Left lung (tissue), 4 donors: ENCODE measurements at regions not wholly inside any gene's neighbourhood (a gene's known extent, or its start where the extent isn't known, plus 50 kb on each side); places are given as distances from the start of the nearest gene placed in this dataset.

Source experiments
- ATAC-seq: fragments of 200-7000 bp; cut with Tn5 transposase; one replicate; pipeline ENCODE4 v1.9.1; 2020; ENCODE audit warnings: moderate library complexity
- DNase-seq, 4 donors: peaks; one replicate each; pipeline ENCODE4 v3.0.0-alpha.2; 2013 to 2020
- H3K27ac ChIP-seq, 2 donors: fragments of 200-600 bp; sonication (generic) in 1 of 2; one replicate each; pipeline versions ENCODE4 v1.5.0 to v1.8.0; 2020 to 2021
- H3K27me3 ChIP-seq, 2 donors: fragments of 200-600 bp; sonication (generic) in 1 of 2; one replicate each; pipeline versions ENCODE4 v1.5.0 to v1.8.0; 2020 to 2021
- H3K36me3 ChIP-seq, 2 donors: fragments of 200-600 bp; sonication (generic) in 1 of 2; one replicate each; pipeline versions ENCODE4 v1.5.0 to v1.8.0; 2020 to 2021
- H3K4me1 ChIP-seq, 2 donors: fragments of 200-600 bp; one replicate each; pipeline ENCODE4 v1.8.0; 2021
- H3K4me3 ChIP-seq, 2 donors: fragments of 200-600 bp; sonication (generic) in 1 of 2; one replicate each; pipeline versions ENCODE4 v1.5.0 to v1.8.0; 2020 to 2021; ENCODE audit warnings: mild to moderate bottlenecking in 1 of 2
- H3K9me3 ChIP-seq, 2 donors: fragments of 200-600 bp; sonication (generic) in 1 of 2; one replicate each; pipeline versions ENCODE4 v1.5.0 to v1.8.0; 2020 to 2021
- CTCF ChIP-seq, 2 donors: fragments of 200-600 bp; sonication (generic) in 1 of 2; IDR thresholded peaks; one replicate each; pipeline versions ENCODE4 v1.5.0 to v1.8.0; 2021; ENCODE audit warnings: antibody characterized with exemption in 2 of 2
- intact Hi-C, 2 donors: fragments of 100-400 bp; cut with DNase I; formaldehyde crosslinking; loops; one replicate each; pipeline versions ENCODE4 v1.11.2 to v1.14.2; 2022
- donor health status: DM: no; HTN: yes; CAD: no.
- donor health status: DM: no; HTN: no; CAD: no.

- Histone ChIP-seq H3K27me3 (no peaks in the 10 kb centered on the region), H3K4me1 (no peaks in the 10 kb centered on the region), H3K4me3 (no peak overlapping the region), H3K27ac (no peak overlapping the region), H3K9me3 (no peaks in the 10 kb centered on the region), H3K36me3 (no peaks in the 10 kb centered on the region)
- DNase-seq (no peak), ATAC-seq (no peak)
- intact Hi-C loops, result no loop called here
- no peak for TF ChIP-seq CTCF (IDR thresholded peaks at IDR 0.05)
Observed at GRCh38 chr13:73173279-73173811, 114.5 kb downstream of the KLF5 start.

- H3K9me3 ChIP-seq, result no peaks in the 10 kb centered on the region
- intact Hi-C loops, result no loop called here
- no peak overlapping the region for H3K4me3 ChIP-seq
- TF ChIP-seq CTCF (IDR thresholded peaks at IDR 0.05), result no peak
- H3K36me3 ChIP-seq, result no peaks in the 10 kb centered on the region
- DNase-seq, result no peak
- no peaks in the 10 kb centered on the region for H3K27me3 ChIP-seq
- ATAC-seq, result no peak
- no peak overlapping the region for H3K27ac ChIP-seq
- no peaks in the 10 kb centered on the region for H3K4me1 ChIP-seq
Observed at GRCh38 chr13:73171926-73172325, 113.1 kb downstream of the KLF5 start.

GRCh38 chr13:73171271-73171682, 112.5 kb downstream of the KLF5 start:
- H3K27me3 ChIP-seq, result no peaks in the 10 kb centered on the region
- TF ChIP-seq CTCF (IDR thresholded peaks at IDR 0.05), result no peak
- intact Hi-C loops, result no loop called here
- DNase-seq (no peak), ATAC-seq (no peak)
- no peaks in the 10 kb centered on the region for H3K9me3 ChIP-seq
- no peaks in the 10 kb centered on the region for H3K36me3 ChIP-seq
- no peak overlapping the region for H3K27ac ChIP-seq
- H3K4me3 ChIP-seq, result no peak overlapping the region
- no peaks in the 10 kb centered on the region for H3K4me1 ChIP-seq

GRCh38 chr13:73169971-73170370, 111.2 kb downstream of the KLF5 start:
- no peaks in the 10 kb centered on the region for H3K4me1 ChIP-seq
- no peak overlapping the region for H3K4me3 ChIP-seq
- no peak for TF ChIP-seq CTCF (IDR thresholded peaks at IDR 0.05)
- H3K27ac ChIP-seq, result no peak overlapping the region
- no peaks in the 10 kb centered on the region for H3K36me3 ChIP-seq
- intact Hi-C loops, result no loop called here
- H3K27me3 ChIP-seq, result no peaks in the 10 kb centered on the region
- H3K9me3 ChIP-seq, result no peaks in the 10 kb centered on the region
- ATAC-seq (no peak), DNase-seq (no peak)

DNA sequence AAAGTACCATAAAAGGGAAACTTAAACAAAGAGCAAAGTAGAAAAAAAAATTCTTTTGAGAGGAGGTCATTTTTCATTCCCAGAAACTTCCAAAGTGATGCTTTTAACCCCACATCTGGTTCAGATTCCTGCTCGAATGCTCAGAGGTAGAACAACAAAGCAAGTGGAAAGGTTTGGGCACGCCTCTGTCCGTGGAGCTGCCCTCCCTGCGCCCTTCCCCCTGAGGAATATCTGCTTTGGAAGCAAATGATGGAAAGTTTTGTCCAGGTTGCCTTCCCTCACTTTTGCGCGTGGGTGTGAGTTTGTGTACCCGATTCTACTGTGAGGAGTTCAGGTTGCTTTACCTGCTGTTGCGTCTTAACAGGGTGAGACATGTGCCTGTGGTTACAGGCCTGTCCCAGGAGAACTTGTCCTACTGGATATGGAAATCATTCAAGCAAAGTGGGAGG, 110.2 kb downstream of the KLF5 start:
- intact Hi-C loops, result no loop called here
- Histone ChIP-seq H3K36me3 (no peaks in the 10 kb centered on the region), H3K4me1 (no peaks in the 10 kb centered on the region), H3K27ac (no peak overlapping the region), H3K27me3 (no peaks in the 10 kb centered on the region), H3K9me3 (no peaks in the 10 kb centered on the region), H3K4me3 (no peak overlapping the region)
- no peak for TF ChIP-seq CTCF (IDR thresholded peaks at IDR 0.05)
- DNase-seq (peak in 1 of 4 donors; percentile 5), ATAC-seq (no peak)
